NCI-H226 (cell line): ENCODE measurements at regions not wholly inside any gene's neighbourhood (a gene's known extent, or its start where the extent isn't known, plus 50 kb on each side); places are given as distances from the start of the nearest gene placed in this dataset.
"Not testable (repeated sequence)": the region's sequence is repeated elsewhere in the genome, so short reads cannot be mapped to it uniquely, and the experiment has no call there.

Experiments
- DNase-seq: peaks from one replicate; pipeline ENCODE4 v3.0.0-alpha.2; 2015

- DNase-seq: no peak
These were observed 159.5 kb upstream of the POT1 start for GRCh38 chr7:125089171-125089570.

DNA sequence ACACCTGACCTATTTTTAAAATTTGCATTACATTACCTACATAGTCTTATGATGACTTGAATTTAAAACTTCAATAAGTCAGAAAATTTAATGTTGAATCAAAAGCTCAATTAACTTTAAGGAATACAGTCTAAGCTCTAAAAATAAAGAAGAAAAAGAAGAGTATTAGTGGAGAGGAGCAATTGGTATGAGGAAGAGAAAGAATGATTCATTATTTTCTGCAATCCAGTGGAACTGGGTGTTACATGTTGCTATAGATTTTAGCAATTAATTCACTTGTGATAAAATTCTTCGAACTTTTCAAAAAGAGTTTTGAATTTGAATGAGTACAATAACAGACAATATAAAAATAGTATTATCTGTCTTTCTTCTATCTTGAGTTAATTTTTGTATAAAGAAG, 158.9 kb upstream of the POT1 start:
- DNase-seq: no peak

GRCh38 chr7:125085084-125085483, 155.5 kb upstream of the POT1 start:
- no peak for DNase-seq

DNA sequence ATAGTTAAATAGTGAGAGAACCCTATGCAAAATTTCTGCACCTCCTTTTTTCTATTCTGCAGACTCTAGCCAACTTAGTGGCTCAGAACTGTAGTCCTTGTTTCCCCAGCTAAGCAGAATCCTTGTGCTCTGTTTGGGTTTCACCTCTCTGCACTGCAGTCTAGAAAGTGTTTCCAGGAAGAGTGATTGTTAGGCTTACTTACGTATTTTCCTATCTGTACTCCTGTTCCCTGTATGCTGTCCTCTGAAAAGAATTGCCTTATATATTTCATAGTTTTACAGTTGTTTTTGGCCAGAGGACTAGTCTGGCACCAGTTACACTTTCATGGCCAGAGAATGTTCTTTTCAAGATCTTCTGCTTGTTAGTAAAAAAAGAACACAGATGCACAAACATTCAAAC, 154.6 kb upstream of the POT1 start:
- DNase-seq: no peak

GRCh38 chr7:125074141-125074540, 144.5 kb upstream of the POT1 start:
- no peak for DNase-seq

- DNase-seq: no peak
These were observed 135.9 kb upstream of the POT1 start for GRCh38 chr7:125065546-125065945.

DNA sequence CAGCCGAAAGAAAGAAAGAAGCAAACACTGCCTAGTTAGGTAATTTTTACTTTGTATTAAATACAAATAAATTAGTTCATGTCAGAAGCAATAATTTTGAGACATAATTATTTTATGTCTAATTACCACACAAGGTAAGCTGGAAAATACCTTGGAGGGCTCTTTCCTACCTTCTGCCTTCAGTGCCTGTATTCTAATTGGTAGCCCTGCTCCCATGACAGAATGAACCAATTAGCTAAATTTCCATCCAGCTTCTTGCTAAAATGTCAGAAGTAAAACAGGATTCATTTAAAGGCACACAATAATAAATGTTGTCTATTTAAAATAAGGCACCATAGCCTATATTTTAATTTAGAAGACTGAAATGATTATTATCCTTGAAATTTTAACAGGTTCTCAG, 135.4 kb upstream of the POT1 start:
- DNase-seq: no peak

GRCh38 chr7:125061776-125062397, 132.3 kb upstream of the POT1 start:
- peak; percentile 35 for DNase-seq

GRCh38 chr7:125061083-125061745, 131.6 kb upstream of the POT1 start:
- not testable (repeated sequence) for DNase-seq

DNA sequence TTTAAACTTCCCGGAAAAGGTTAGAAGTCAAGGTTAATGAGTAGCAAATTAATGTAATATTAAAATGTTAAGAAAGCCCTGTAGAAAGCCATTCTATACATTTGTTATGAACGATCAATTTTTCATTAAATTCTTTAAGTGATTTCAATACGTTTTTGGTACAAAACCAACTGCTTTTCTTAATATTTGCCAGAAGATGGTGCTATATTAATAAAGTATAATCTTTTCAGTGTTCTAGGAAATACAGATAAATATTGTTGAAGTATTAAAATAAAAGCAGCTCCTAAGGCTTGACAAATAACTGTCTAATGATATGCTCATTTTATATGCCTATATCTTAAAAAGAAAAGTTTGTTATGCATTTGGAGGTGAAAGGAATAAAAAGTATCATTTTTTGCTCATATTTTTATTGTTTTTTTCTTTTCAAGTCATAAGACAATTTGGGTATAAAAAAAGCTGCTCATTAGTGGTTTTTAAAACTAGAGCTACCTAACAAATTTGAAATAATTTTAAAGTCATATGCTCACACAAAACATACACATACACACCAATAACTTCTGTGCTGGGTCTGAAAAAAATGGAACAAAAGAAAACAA, 130.3 kb upstream of the POT1 start:
- DNase-seq: no peak

DNA sequence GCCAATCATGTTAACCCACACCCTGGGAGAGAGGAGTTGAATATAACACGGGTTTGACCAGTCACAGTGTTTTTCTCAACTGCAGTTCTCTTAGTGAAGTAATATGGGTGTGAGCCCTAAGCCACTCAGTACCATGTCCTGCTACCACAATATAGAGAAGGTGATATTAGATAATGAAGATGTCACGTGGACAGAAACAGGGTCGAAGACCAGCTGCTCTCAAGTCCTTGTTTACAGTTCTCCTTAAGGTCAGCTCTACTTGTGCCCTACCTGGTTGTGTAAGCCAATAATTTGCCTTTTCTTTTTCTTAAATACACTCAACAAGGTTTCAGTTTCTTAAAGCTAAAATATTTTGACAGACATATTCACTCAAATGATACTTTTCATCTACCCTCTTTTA, 128.3 kb upstream of the POT1 start:
- DNase-seq: no peak

DNA sequence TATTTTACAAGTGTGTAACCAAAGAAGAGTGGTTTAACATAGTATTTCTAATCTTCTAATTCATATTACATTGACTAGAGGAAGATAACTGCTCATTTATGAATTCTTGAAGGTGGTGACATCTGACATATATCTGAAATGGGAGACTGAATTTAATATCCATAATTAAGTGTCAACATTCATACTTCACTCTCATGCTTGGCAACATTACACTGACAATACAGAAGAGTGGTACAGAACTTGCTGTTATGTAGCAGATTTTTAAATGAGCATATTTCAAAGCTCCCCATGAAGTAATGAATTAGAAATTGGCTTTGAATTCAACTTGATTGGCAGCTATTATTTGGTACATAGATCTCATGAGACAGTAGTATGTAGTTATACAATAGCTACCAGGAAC, 125.8 kb upstream of the POT1 start:
- DNase-seq: no peak

GRCh38 chr7:125046767-125047166, 117.1 kb upstream of the POT1 start:
- DNase-seq: no peak

DNA sequence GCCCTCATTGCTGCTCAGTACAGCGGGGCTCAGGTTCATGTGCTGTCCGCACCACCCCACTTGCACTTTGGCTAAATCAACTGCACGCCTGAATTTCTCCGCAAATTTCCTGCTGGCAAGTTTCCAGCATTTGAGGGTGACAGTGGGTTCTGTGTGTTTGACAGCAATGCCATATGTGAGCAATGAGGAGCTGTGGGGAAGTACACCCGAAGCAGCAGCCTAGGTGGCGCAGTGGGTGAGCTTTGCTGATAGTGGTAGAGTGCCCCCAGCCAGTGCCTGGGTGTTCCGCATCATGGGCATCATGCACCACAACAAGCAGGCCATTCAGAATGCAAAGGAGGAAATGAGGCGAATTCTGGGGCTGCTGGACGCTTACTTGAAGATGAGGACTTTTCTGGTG, 103.9 kb upstream of the POT1 start:
- DNase-seq: no peak

DNA sequence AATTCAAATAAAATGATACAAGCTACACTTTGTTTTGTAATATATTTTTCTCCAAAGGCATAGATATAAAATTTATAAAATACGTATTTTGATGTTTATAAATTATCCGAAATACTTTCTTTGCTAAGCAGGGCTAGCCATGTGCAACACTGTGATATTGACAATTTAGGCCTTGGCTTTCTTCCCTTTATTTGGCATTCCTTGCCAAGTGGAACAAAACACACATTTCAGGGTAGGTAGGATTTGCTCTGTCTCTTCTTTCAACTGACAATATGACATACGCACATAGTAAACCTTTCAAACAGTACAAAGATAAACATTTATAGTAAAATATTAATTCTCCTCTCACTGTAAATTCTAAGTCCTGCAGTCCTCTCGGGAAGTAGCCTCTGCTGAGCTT, 103.3 kb upstream of the POT1 start:
- no peak for DNase-seq

DNA sequence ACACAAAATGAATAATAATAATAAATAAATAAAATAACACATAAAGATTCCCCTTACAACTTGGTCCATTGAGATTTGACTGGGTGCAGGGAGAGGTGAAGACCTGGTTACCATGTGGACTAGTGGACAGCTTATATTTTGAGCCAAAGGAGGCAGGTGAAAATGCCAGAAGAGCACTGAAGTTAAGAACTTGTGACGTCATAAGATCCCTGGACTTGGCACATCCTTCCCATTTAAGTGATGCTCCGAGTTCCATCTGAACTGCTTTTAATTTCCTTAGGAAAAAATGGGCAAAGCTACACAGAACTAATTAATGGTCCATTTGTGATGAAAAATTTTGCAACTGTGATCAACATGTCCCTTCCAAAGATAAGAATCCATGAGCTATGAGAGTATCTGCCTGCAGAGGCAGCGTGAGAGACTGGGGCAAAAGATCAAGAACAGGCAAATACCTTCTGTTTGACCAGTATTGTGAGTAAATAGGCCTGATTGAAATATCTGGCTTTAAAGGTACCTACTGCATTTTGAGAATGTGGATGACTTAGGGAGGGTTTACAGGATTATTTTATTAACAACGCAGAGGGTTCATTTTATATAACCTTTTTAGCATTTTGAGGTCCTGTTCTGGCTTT, 101.2 kb upstream of the POT1 start:
- DNase-seq: no peak

GRCh38 chr7:125025620-125026019, 96.0 kb upstream of the POT1 start:
- no peak for DNase-seq

- DNase-seq: no peak
These were observed 91.2 kb upstream of the POT1 start for GRCh38 chr7:125020801-125021200.

DNA sequence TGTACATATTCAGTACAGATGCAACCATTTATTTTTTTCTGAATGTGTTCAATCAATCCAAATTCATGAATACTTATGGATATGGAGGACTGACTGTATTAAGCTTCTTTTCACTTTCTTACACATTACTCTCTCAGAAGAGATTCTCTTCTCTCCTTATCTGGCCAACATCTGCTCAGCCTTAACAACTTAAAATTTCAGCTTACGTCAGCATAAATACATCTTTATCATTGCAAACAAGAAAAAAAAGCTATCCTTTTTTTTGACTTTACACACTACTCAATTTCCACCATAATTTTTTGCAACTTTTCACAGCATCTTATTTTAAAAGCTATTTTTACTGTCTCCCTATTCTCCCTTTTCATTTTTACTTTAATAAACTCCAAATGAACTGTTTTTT, 80.9 kb upstream of the POT1 start:
- no peak for DNase-seq

- peak; percentile 7 for DNase-seq
These were observed 67.2 kb upstream of the POT1 start for GRCh38 chr7:124996778-124997177.

DNA sequence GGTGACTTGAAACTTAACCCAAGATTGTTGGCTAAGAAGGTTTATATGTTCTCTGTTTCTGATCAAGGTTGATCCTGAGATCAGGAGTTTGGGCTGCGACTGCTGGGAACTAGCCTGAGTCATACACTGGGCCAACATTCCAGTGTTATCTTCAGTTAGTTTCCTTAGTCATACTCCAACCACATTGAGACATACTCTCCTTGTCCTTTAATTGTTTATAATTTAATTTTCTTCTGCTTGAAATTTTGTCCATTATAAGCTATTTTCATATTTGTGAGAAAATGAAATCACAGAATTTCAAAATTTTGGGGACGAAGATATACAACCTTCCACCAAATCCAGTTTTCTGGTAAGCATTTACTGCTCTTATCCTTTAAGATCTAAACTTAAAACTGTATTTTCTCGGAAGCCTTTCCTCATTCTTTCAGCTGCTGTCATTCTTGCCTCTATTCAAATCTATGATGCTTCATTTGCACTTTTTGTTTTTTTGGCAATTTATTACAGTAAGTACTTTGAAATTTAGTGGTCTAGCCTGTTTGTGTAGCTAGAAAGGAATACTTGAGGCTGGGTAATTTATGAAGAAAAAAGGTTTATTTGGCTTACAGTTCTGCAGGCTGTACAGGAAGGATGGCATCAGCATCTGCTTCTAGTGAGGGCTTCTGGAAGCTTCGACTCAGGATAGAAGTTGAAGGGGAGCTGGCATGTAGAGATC, 63.4 kb upstream of the POT1 start:
- peak; percentile 82 for DNase-seq

GRCh38 chr7:124989911-124990310, 60.3 kb upstream of the POT1 start:
- DNase-seq: no peak
